Spleen (tissue), 7 donors: ENCODE measurements at regions not wholly inside any gene's neighbourhood (a gene's known extent, or its start where the extent isn't known, plus 50 kb on each side); places are given as distances from the start of the nearest gene placed in this dataset.

ENCODE experiments used
- POLR2A ChIP-seq, 3 donors: fragments of 450-650 bp; IDR thresholded peaks; one replicate each; pipeline ENCODE4 v1.5.1; 2017; ENCODE audit warnings: antibody characterized with exemption in 3 of 3, mild to moderate bottlenecking in 1 of 3
- TF ChIP-seq, protein P1 (sequence below), 11 experiments: fragments of 200-600 bp in 7 of 11; fragments of 450-650 bp in 4 of 11; sonication (generic) in 4 of 11; IDR thresholded peaks in 8 of 11; conservative IDR thresholded peaks in 3 of 11; 1 replicate in 7 of 11; 2 replicates in 4 of 11; pipeline versions ENCODE4 v1.4.0 to v1.8.0; 2016 to 2021; ENCODE audit warnings: antibody characterized with exemption in 11 of 11, inconsistent platforms in 4 of 11, mild to moderate bottlenecking in 1 of 11
- donor health status: DM: no; HTN: no; CAD: no; lungs with moderate emphysema.
- donor health status: DM: no; HTN: no; CAD: no.
- donor health status: DM: no; HTN: no; CAD: no.

GRCh38 chr20:41800040-41800439 is 181.9 kb upstream of the CHD6 start:
- TF ChIP-seq, protein P1, sequence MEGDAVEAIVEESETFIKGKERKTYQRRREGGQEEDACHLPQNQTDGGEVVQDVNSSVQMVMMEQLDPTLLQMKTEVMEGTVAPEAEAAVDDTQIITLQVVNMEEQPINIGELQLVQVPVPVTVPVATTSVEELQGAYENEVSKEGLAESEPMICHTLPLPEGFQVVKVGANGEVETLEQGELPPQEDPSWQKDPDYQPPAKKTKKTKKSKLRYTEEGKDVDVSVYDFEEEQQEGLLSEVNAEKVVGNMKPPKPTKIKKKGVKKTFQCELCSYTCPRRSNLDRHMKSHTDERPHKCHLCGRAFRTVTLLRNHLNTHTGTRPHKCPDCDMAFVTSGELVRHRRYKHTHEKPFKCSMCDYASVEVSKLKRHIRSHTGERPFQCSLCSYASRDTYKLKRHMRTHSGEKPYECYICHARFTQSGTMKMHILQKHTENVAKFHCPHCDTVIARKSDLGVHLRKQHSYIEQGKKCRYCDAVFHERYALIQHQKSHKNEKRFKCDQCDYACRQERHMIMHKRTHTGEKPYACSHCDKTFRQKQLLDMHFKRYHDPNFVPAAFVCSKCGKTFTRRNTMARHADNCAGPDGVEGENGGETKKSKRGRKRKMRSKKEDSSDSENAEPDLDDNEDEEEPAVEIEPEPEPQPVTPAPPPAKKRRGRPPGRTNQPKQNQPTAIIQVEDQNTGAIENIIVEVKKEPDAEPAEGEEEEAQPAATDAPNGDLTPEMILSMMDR (IDR thresholded peaks at IDR 0.05 in 8 of 11, conservative IDR thresholded peaks at IDR 0.05 in 3 of 11): no peak
- no peak for TF ChIP-seq POLR2A (IDR thresholded peaks at IDR 0.05)
